ENCODE measurements at regions not wholly inside any gene's neighbourhood (a gene's known extent, or its start where the extent isn't known, plus 50 kb on each side); places are given as distances from the start of the nearest gene placed in this dataset.

DNA sequence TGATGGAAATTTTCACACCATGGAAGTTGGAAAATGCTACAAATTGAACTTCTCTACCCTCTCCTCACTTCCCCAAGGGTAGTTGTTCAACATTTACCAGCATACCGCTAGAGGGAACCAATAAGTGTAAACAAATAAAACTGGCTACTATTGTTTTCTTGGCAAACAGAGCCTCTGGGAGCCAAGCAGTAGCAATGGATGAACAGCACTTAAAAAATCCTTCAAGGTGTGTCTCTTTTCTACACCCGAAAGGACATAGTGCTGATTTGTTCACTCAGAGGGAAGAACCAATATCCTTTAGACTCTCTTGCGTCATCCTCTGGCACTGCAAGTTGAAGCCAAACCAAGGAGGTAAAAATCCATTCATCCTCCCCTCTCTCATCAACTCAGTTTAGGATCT is 161.5 kb downstream of the TBX15 start:
- Histone ChIP-seq H3K27ac (ENCODE audit: low read depth in 2 of 2, low read length in 2 of 2) (no peak overlapping the region), H3K27me3 (ENCODE audit: control insufficient read depth, insufficient read depth, low read length) (no peaks in the 10 kb centered on the region), H3K4me1 (ENCODE audit: control insufficient read depth in 2 of 3, insufficient read depth in 2 of 3, low read depth in 1 of 3, low read length in 3 of 3) (no peaks in the 10 kb centered on the region), H3K9ac (ENCODE audit: low read length in 3 of 3) (no peak overlapping the region), H3K36me3 (ENCODE audit: control insufficient read depth in 2 of 3, insufficient read depth in 3 of 3, low read length in 3 of 3) (no peaks in the 10 kb centered on the region), H3K9me3 (ENCODE audit: control insufficient read depth in 2 of 3, insufficient read depth in 1 of 3, low read length in 3 of 3) (no peaks in the 10 kb centered on the region), H3K4me3 (ENCODE audit: low read length in 3 of 3) (no peak overlapping the region)
- DNase-seq (no peak), FAIRE-seq (no peak)
- intact Hi-C loops (cut with DNase I), result no loop called here
- TF ChIP-seq, protein P1, sequence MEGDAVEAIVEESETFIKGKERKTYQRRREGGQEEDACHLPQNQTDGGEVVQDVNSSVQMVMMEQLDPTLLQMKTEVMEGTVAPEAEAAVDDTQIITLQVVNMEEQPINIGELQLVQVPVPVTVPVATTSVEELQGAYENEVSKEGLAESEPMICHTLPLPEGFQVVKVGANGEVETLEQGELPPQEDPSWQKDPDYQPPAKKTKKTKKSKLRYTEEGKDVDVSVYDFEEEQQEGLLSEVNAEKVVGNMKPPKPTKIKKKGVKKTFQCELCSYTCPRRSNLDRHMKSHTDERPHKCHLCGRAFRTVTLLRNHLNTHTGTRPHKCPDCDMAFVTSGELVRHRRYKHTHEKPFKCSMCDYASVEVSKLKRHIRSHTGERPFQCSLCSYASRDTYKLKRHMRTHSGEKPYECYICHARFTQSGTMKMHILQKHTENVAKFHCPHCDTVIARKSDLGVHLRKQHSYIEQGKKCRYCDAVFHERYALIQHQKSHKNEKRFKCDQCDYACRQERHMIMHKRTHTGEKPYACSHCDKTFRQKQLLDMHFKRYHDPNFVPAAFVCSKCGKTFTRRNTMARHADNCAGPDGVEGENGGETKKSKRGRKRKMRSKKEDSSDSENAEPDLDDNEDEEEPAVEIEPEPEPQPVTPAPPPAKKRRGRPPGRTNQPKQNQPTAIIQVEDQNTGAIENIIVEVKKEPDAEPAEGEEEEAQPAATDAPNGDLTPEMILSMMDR (IDR thresholded peaks at IDR 0.05; ENCODE audit: borderline replicate concordance, extremely low read depth, insufficient read depth), result no peak

DNA sequence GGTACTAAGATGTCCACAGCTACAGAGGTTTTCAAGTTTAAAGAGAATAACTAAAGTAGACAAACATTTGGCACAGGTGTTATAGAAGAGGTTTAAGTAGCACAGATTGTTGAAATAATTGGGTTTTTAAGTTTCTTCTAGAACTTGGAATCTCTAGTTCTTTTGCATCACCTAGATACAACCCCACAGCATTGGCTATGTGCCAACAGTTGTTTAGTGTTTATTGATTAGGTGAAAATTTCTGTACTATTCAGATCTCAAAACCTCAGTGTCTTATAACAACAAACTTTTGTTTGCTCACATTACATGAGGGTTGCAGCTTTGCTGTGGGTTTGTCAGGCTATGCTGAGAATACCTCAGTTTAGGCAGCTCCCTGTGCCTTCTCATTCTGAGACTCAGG is 162.5 kb downstream of the TBX15 start:
- H3K9me3 ChIP-seq (ENCODE audit: control insufficient read depth in 2 of 3, insufficient read depth in 1 of 3, low read length in 3 of 3), result no peaks in the 10 kb centered on the region
- no peaks in the 10 kb centered on the region for H3K27me3 ChIP-seq (ENCODE audit: control insufficient read depth, insufficient read depth, low read length)
- TF ChIP-seq, protein P1 (IDR thresholded peaks at IDR 0.05; ENCODE audit: borderline replicate concordance, extremely low read depth, insufficient read depth), result no peak
- no peak overlapping the region for H3K9ac ChIP-seq (ENCODE audit: low read length in 3 of 3)
- no peak overlapping the region for H3K27ac ChIP-seq (ENCODE audit: low read depth in 2 of 2, low read length in 2 of 2)
- no peaks in the 10 kb centered on the region for H3K36me3 ChIP-seq (ENCODE audit: control insufficient read depth in 2 of 3, insufficient read depth in 3 of 3, low read length in 3 of 3)
- FAIRE-seq, result no peak
- intact Hi-C loops (cut with DNase I), result no loop called here
- no peak overlapping the region for H3K4me3 ChIP-seq (ENCODE audit: low read length in 3 of 3)
- no peaks in the 10 kb centered on the region for H3K4me1 ChIP-seq (ENCODE audit: control insufficient read depth in 2 of 3, insufficient read depth in 2 of 3, low read depth in 1 of 3, low read length in 3 of 3)
- DNase-seq, result no peak

DNA sequence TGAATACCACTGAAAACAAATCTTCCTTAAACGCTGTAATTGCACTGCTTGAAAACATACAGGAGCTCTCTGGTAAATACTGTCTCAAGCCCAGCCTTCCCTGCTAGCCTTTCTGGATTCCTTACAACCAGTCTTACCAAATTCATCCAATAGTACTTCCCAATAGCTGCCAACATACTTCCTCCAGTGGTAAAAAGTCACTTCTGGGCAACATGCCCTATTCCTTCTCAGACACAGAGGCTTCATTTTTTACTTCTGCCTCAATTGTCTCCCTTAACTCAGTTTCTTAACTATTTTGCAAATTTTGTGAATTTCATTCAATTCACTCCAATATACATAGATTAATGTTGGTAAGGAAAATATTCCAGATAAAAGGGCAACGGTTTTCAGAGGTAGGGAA is 166.3 kb downstream of the TBX15 start:
- Histone ChIP-seq H3K27me3 (ENCODE audit: control insufficient read depth, insufficient read depth, low read length) (no peaks in the 10 kb centered on the region), H3K9ac (ENCODE audit: low read length in 3 of 3) (no peak overlapping the region), H3K4me1 (ENCODE audit: control insufficient read depth in 2 of 3, insufficient read depth in 2 of 3, low read depth in 1 of 3, low read length in 3 of 3) (no peaks in the 10 kb centered on the region), H3K4me3 (ENCODE audit: low read length in 3 of 3) (no peak overlapping the region), H3K9me3 (ENCODE audit: control insufficient read depth in 2 of 3, insufficient read depth in 1 of 3, low read length in 3 of 3) (no peaks in the 10 kb centered on the region), H3K36me3 (ENCODE audit: control insufficient read depth in 2 of 3, insufficient read depth in 3 of 3, low read length in 3 of 3) (no peaks in the 10 kb centered on the region), H3K27ac (ENCODE audit: low read depth in 2 of 2, low read length in 2 of 2) (no peak overlapping the region)
- TF ChIP-seq, protein P1 (IDR thresholded peaks at IDR 0.05; ENCODE audit: borderline replicate concordance, extremely low read depth, insufficient read depth), result no peak
- no peak for DNase-seq
- FAIRE-seq, result no peak
- intact Hi-C loops (cut with DNase I), result no loop called here

DNA sequence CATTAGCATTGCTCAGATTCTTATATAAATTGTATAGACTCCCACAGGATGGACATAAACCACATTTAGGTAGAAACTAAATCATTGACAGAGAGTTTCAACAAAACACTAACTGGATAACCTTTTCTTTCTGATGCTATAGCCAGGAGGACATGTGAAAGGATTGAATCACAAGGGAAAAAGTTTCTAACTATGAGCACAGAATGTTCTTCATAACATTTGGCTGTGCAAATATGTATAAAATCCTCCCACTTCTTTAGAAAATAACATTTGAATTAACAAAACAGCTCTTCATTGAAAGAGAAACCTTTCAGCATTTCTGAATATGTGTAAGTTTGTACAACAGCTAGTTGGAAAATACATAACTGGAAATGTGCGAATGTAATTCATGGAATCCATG is 167.3 kb downstream of the TBX15 start:
- TF ChIP-seq, protein P1 (IDR thresholded peaks at IDR 0.05; ENCODE audit: borderline replicate concordance, extremely low read depth, insufficient read depth), result no peak
- intact Hi-C loops (cut with DNase I), result no loop called here
- H3K9me3 ChIP-seq (ENCODE audit: control insufficient read depth in 2 of 3, insufficient read depth in 1 of 3, low read length in 3 of 3), result no peaks in the 10 kb centered on the region
- FAIRE-seq, result no peak
- H3K36me3 ChIP-seq (ENCODE audit: control insufficient read depth in 2 of 3, insufficient read depth in 3 of 3, low read length in 3 of 3), result no peaks in the 10 kb centered on the region
- no peaks in the 10 kb centered on the region for H3K4me1 ChIP-seq (ENCODE audit: control insufficient read depth in 2 of 3, insufficient read depth in 2 of 3, low read depth in 1 of 3, low read length in 3 of 3)
- H3K9ac ChIP-seq (ENCODE audit: low read length in 3 of 3), result no peak overlapping the region
- no peaks in the 10 kb centered on the region for H3K27me3 ChIP-seq (ENCODE audit: control insufficient read depth, insufficient read depth, low read length)
- H3K4me3 ChIP-seq (ENCODE audit: low read length in 3 of 3), result no peak overlapping the region
- H3K27ac ChIP-seq (ENCODE audit: low read depth in 2 of 2, low read length in 2 of 2), result no peak overlapping the region
- DNase-seq, result no peak

Data from kidney (tissue), 13 donors.